NCI-H2107 treated with DMSO at 0.1 percent for 48 hours (cell line): ENCODE measurements at regions not wholly inside any gene's neighbourhood (a gene's known extent, or its start where the extent isn't known, plus 50 kb on each side); places are given as distances from the start of the nearest gene placed in this dataset.
A peak's percentile ranks its signal among the peaks of the same experiment; 100 is the strongest.
"Not testable (repeated sequence)": the region's sequence is repeated elsewhere in the genome, so short reads cannot be mapped to it uniquely, and the experiment has no call there.

ENCODE experiments used
- DNase-seq: peaks from one replicate; lab custom pipeline; 2025; ENCODE audit not compliant: unreplicated experiment; lab: John Stamatoyannopoulos, UW

- not testable (repeated sequence) for DNase-seq
Observed at GRCh38 chr1:146729642-146730344, 208.3 kb upstream of the NBPF12 start.

DNA sequence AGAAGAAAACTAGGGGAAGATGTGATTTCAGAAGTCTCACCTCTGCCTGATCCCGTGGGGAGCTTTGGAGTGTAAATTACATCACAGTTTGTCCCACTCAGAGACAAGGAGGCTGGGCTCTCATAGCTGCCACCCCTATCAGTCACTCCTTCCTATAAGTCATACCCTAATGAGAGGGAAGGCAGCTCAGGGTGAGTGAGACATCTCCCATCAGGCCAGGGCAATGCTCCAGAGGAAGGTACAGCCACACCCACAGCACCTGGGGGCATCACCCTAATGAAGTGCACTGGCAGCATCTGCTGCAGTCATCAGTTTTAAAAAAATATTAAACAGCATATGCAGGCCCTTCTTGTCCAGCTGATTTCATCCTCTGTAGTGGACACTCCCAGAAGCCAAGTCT is 223.1 kb upstream of the NBPF12 start:
- not testable (repeated sequence) for DNase-seq

- peak; percentile 38 for DNase-seq
Observed at GRCh38 chr1:146710838-146711521, 227.1 kb upstream of the NBPF12 start.

GRCh38 chr1:146709302-146709701 is 228.8 kb upstream of the NBPF12 start:
- DNase-seq, result not testable (repeated sequence)

- DNase-seq, result not testable (repeated sequence)
Observed at GRCh38 chr1:146704162-146704724, 233.9 kb upstream of the NBPF12 start.

DNA sequence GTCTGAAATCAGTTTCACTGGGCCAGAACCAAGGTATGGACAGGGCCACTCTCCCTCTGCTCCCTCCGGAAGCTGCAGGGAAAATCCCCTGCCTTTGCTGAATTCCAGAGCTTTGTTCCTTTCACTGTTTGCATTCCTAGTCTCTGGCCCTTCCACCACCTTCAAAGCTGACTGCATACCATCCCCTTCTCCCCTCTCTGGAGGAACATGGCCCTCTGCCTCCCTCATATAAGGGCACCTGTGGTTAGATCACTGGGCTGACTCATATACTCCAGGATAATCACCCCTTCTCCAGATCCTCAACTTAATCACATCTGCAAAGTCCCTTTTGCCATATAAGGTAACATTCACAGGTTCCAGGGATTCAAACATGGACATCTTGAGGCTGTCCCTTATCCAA is 236.8 kb upstream of the NBPF12 start:
- not testable (repeated sequence) for DNase-seq

GRCh38 chr1:146695388-146695787 is 242.7 kb upstream of the NBPF12 start:
- not testable (repeated sequence) for DNase-seq

DNA sequence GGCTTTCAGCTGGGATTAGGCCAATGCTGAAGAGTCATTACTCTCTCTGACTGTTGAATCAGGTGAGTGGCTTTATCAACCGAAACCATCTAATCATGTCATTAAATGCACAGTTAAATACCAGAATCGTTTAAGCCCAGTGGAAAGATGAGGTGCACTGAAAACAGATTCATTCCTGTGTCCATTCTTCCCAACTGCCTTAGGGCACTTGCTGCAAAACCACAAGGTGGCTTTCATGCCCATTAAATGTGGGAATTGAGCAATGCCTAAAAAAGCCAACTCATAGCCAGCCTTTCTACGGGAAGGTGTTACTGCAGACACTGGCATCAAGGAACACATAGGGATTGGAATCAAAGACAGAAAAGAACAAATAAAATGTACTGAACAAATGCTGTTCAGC is 246.3 kb upstream of the NBPF12 start:
- not testable (repeated sequence) for DNase-seq

DNA sequence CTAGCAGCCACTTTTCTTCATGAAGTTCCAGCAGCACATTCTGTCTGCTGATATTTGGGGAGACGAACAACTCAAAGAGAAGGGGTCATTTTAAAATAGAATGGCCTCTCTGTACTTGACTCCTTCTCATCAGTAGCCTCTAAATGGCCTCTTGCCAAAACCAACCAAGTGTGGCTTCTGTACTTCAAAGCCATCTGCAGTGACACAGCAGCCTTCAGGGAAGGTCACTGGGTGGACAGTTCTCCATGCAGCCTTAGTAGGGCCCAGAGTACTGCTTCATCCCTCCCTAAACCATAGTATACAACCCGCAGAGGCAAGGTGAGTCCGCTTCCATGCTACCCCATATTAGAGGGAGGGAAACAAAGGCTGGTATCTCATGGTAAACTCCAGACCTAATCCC is 249.2 kb upstream of the NBPF12 start:
- DNase-seq, result not testable (repeated sequence)

- not testable (repeated sequence) for DNase-seq
Observed at GRCh38 chr1:146686777-146687366, 251.3 kb upstream of the NBPF12 start.

DNA sequence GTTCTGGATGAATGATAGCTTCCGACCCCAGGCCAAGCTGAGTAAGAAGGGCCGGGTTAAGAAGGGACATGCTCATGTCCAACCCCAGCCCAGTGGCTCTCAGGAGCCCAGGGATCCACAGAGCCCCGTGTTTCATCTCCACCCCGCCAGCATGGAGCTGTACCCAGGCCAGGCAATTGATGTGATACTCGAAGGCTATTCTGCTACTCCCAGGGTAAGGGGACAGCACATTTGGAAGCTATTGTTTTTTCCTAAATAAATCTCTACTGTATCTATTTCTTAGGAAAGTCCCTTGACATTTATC is 255.0 kb upstream of the NBPF12 start:
- not testable (repeated sequence) for DNase-seq

- DNase-seq, result not testable (repeated sequence)
Observed at GRCh38 chr1:146682227-146683125, 255.6 kb upstream of the NBPF12 start.

GRCh38 chr1:146673729-146674299 is 264.3 kb upstream of the NBPF12 start:
- not testable (repeated sequence) for DNase-seq

- DNase-seq, result not testable (repeated sequence)
Observed at GRCh38 chr1:146672608-146673007, 265.5 kb upstream of the NBPF12 start.

DNA sequence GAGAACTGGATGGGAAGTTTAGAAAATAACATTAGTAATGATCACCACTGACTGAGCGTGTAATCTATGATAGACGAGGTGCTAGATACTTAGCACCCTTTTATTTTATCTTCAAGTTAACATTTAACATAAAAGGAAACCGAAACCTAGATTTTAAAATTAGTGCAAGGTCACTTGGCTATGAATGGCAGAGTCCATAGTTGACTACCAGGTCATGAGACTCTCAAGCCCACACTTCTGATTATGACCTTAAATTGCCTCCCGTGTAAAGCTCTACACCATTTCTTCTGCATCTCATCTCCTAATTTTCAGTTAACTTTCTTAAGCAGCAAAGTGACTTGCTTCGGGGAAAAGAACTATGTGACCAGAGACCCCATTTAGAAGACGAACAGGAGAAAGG is 266.5 kb upstream of the NBPF12 start:
- DNase-seq, result not testable (repeated sequence)

- DNase-seq, result not testable (repeated sequence)
Observed at GRCh38 chr1:146670832-146671566, 267.1 kb upstream of the NBPF12 start.

DNA sequence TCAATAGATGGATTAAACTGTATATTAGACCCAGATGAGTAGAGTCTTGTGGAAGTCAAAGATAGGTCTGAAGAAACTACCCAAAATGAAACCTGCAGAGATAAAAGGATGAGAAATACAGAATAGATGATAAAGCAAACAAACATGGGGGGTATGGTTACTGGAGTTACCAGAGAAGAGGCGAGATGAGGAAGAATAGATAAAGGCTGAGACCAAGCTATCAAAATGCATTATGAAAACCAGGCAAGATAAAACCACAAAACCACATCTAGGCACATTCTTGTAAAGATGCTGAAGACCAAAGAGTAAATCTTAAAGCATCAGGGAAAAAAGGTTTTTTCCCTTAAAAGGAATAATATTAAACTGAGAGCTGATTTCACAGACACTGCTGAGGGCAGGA is 271.8 kb upstream of the NBPF12 start:
- not testable (repeated sequence) for DNase-seq

DNA sequence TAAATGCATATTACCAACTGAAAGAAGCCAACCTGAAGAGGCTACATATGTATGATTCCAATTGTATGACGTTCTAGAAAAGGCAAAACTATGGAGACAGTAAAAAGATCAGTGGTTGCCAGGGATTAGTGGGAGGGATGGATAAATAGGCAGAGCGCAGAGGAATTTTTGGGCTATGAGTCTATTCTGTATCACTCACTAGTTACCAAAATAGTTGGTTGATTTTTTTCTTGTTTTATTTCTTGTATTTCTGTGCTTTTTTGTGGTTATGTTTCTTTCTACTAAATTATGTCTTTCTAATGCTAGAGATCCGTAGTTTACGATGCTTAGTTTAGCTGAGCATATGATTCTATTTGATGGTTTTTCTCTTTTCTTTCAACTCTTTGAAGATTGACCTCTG is 277.9 kb upstream of the NBPF12 start:
- not testable (repeated sequence) for DNase-seq

DNA sequence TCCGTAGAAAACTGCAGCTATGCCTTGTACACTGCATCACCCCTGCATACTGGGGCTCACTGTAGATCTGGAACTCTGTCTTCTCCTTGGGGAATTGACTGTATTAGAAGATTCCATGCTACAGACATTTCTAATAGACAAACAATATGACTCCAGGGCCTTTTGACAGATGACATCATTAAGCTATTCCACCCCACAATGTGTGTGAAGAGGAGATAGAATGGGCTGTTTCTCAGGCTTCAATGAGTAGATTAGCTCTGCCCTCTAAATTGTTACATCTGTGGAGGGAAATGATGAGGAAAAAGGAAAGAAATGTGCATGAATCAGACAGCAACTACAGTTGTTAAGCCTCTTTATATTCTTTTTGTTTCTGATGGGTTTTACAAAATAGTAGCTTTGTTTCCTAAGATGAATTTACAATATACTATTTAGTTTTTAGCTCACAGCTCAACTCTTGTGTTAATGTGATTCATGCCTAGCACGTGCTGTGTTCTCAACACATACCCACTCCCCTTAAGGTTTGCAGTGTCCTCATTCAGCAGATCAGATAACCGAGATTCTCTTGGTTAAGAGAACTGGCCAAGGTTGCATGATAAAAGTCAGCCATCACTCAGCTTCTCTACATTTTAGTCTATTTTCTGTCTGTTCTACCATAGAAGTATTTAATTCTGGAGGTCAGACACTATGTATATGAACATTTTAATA is 281.6 kb upstream of the NBPF12 start:
- not testable (repeated sequence) for DNase-seq
